Activated CD8-positive, alpha-beta memory T cell treated with anti-CD3 and anti-CD28 coated beads, Interleukin-2, amount 10 ng/mL, durations not matched to agents 7 days and 5 days (primary cell): ENCODE measurements at regions not wholly inside any gene's neighbourhood (a gene's known extent, or its start where the extent isn't known, plus 50 kb on each side); places are given as distances from the start of the nearest gene placed in this dataset.
A peak's percentile ranks its signal among the peaks of the same experiment; 100 is the strongest.

ENCODE experiments used
- ATAC-seq: fragments of 150-1000 bp; cut with Tn5 transposase; one replicate; pipeline ENCODE4 v1.10.0; 2021; ENCODE audit warnings: moderate library complexity
- CTCF ChIA-PET: fragments of 350-600 bp; sonication (Branson Sonifier 250); formaldehyde crosslinking; loops from one replicate; lab custom pipeline; 2021; ENCODE audit warnings: antibody characterized with exemption; lab: Charles Lee
- DNase-seq: peaks from one replicate; pipeline ENCODE4 v3.0.0-alpha.2; 2020
- H3K27ac Mint-ChIP-seq: one replicate; pipeline ENCODE4 v1.8.0; 2021; ENCODE audit warnings: mild to moderate bottlenecking, mixed read lengths
- H3K27me3 Mint-ChIP-seq: one replicate; pipeline ENCODE4 v1.8.0; 2021; ENCODE audit warnings: mixed read lengths
- H3K36me3 Mint-ChIP-seq: one replicate; pipeline ENCODE4 v1.8.0; 2021; ENCODE audit warnings: mild to moderate bottlenecking, mixed read lengths
- H3K4me1 Mint-ChIP-seq: one replicate; pipeline ENCODE4 v1.8.0; 2021; ENCODE audit warnings: mixed read lengths
- H3K4me3 Mint-ChIP-seq: one replicate; pipeline ENCODE4 v1.8.0; 2021; ENCODE audit warnings: mild to moderate bottlenecking, moderate library complexity, mixed read lengths
- H3K9me3 Mint-ChIP-seq: one replicate; pipeline ENCODE4 v1.8.0; 2022; ENCODE audit warnings: low read depth, mixed read lengths

DNA sequence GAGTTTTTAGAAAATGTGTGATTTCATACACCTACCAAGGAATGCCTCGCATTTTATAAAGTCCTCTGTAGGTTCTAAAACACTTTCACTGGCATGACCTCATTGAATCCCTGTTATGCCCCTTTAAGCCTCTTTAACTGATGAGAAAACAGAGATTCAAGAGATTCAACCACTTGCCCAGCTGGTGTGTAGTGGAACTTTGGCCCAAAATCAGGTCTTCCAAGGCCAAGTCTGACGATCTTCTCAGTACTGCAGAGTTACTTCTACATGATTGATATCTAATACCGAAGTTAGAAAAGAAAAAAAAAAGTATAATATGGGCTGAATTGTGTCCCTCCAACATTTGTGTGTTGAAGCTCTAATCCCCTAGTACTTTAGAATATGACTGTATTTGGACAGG, 202.0 kb downstream of the WDR11 start:
- CTCF ChIA-PET = no interaction called here

DNA sequence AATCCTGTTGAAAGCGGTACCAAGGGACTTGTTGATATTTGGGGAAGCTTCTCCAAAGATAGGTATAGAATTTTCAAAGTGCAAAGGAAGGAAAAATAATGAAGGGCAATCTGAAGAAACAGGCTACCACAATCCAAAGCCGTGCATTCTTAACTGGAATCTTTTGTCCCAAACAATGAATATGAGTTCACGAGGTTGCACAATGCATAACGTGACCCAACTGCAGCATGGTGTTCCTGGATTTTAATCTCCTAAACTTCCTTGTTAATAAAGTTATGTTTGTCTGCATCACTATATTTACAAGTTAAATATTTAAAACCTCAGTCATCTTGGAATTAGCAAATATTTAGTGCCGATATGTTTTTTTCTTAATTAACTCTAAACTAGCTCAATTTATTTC, 203.7 kb downstream of the WDR11 start:
- peaks cover 2% of the 10 kb centered on the region for H3K9me3 Mint-ChIP-seq
- no peak overlapping the region for H3K27ac Mint-ChIP-seq
- no peaks in the 10 kb centered on the region for H3K4me1 Mint-ChIP-seq
- no peak for DNase-seq
- CTCF ChIA-PET = interaction anchor here (1.2 kb wide), 1 partner anchor 18 kb away, joined by 3 read pairs; no protein-coding TSS in a partner anchor
- H3K4me3 Mint-ChIP-seq = no peak overlapping the region
- no peaks in the 10 kb centered on the region for H3K36me3 Mint-ChIP-seq
- no peak for ATAC-seq
- H3K27me3 Mint-ChIP-seq = no peaks in the 10 kb centered on the region

More for the DNA sequence above, 202.0 kb downstream of the WDR11 start:
- H3K27me3 Mint-ChIP-seq = no peaks in the 10 kb centered on the region
- no peak for ATAC-seq
- no peaks in the 10 kb centered on the region for H3K36me3 Mint-ChIP-seq
- peaks cover 2% of the 10 kb centered on the region for H3K9me3 Mint-ChIP-seq
- DNase-seq = no peak
- no peaks in the 10 kb centered on the region for H3K4me1 Mint-ChIP-seq
- no peak overlapping the region for H3K4me3 Mint-ChIP-seq
- H3K27ac Mint-ChIP-seq = no peak overlapping the region

DNA sequence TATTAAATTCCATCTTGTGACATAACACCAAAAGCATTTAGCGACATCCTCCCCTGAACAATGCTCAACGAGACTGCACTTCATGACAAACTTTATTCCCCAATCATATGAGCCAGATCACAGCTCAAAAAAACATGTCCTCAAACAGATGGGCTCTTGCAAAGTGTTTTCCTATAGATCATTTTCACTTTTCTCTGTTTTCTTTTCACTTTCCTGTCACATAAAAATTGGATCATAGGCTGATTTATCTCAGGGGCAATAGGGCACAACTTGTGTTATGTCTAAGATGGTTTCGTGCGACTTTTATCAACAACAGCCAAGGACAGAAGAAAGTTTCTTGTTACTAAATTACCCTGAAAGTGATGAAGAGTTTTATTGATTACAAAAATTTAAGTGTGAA, 206.1 kb downstream of the WDR11 start:
- H3K27me3 Mint-ChIP-seq = no peaks in the 10 kb centered on the region
- no peak for ATAC-seq
- no peak overlapping the region for H3K4me3 Mint-ChIP-seq
- CTCF ChIA-PET = no interaction called here
- no peaks in the 10 kb centered on the region for H3K4me1 Mint-ChIP-seq
- H3K36me3 Mint-ChIP-seq = no peaks in the 10 kb centered on the region
- no peak for DNase-seq
- no peak overlapping the region for H3K27ac Mint-ChIP-seq
- H3K9me3 Mint-ChIP-seq = peaks cover 2% of the 10 kb centered on the region

DNA sequence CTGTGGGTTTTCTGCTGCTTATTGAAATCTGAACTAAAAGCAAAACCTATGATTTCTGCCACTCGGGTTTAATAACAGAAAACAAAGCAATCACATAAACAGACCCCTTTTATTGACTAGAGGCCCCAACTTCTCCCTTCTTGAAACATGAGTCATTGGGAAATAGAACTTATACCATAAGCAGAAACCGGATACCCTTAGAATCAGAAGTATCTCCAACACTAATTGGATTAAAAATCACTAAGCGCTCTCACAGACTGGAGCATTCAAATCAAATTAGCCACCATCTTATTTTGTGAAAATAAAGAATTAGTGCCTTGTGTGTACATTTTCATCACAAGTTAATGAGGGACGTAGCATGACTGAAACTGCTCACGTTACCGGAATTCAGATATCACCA, 206.9 kb downstream of the WDR11 start:
- H3K4me1 Mint-ChIP-seq = no peaks in the 10 kb centered on the region
- no peak overlapping the region for H3K4me3 Mint-ChIP-seq
- ATAC-seq (no peak), DNase-seq (no peak)
- H3K9me3 Mint-ChIP-seq = peaks cover 2% of the 10 kb centered on the region
- CTCF ChIA-PET = no interaction called here
- H3K27me3 Mint-ChIP-seq = no peaks in the 10 kb centered on the region
- no peaks in the 10 kb centered on the region for H3K36me3 Mint-ChIP-seq
- no peak overlapping the region for H3K27ac Mint-ChIP-seq

DNA sequence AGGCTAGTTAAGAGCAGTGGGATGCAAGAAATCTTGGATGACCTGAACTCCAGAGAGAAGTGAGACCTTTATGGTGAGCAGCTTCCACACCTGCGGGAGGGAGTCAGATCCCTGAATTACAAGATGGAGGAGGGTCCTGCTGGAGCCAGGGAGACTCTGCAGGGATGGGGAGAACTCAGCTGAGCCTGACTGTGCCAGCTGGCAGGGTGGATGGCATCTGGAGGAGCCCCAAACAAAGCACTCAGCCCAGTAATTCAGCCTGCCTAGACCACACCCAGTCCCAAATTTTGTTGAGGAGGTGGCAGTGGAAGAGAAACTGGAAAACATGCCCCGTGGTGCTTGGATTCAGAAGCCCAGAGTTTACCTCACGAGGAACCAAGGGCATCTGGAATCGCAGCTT, 208.2 kb downstream of the WDR11 start:
- H3K36me3 Mint-ChIP-seq = no peaks in the 10 kb centered on the region
- H3K27me3 Mint-ChIP-seq = no peaks in the 10 kb centered on the region
- no peak overlapping the region for H3K4me3 Mint-ChIP-seq
- CTCF ChIA-PET = no interaction called here
- no peaks in the 10 kb centered on the region for H3K4me1 Mint-ChIP-seq
- no peak for ATAC-seq
- no peak overlapping the region for H3K27ac Mint-ChIP-seq
- no peak for DNase-seq
- no peaks in the 10 kb centered on the region for H3K9me3 Mint-ChIP-seq

DNA sequence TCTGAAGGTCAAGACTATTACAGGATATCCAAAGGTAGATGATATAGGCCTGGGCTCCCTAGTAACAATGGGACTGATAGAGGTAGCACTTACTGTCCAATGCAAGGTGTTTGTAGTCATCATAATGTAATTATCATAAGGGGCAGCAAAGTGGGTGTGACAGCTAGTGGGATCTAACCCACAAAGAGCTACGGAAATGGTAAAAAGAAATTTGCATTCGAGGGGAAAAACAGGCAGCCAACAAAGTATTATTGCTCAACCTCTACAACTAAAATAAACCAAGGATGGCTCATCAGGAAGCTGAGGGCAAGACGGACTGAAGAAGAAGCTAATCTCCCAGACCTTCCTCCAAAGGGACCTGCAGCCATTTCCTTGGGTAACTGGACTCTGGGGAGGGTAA, 211.0 kb downstream of the WDR11 start:
- CTCF ChIA-PET = no interaction called here
- Mint-ChIP-seq H3K4me1 (no peaks in the 10 kb centered on the region), H3K36me3 (no peaks in the 10 kb centered on the region), H3K4me3 (no peak overlapping the region), H3K27me3 (no peaks in the 10 kb centered on the region), H3K27ac (no peak overlapping the region), H3K9me3 (no peaks in the 10 kb centered on the region)
- ATAC-seq (no peak), DNase-seq (no peak)

DNA sequence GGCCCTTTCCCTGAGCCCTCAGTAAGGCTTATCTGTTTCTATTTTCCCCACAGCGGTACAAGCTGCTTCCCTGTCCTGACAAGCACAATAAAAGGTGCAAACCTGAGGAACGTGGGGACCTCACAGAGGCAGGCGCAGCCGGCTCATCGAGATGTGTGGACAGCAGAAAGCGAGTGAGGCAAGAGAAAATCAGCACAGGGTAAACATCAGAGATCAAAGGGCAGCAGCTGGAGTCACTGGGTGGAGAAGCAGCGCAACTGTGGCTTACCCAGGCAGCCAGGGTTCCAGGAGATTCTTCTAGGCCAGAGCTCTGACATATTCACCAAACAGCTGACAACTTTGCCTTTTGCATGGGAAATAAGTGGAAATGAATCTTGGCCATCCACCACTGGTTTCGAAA, 212.6 kb downstream of the WDR11 start:
- CTCF ChIA-PET = no interaction called here
- peaks cover 2% of the 10 kb centered on the region for H3K4me1 Mint-ChIP-seq

DNA sequence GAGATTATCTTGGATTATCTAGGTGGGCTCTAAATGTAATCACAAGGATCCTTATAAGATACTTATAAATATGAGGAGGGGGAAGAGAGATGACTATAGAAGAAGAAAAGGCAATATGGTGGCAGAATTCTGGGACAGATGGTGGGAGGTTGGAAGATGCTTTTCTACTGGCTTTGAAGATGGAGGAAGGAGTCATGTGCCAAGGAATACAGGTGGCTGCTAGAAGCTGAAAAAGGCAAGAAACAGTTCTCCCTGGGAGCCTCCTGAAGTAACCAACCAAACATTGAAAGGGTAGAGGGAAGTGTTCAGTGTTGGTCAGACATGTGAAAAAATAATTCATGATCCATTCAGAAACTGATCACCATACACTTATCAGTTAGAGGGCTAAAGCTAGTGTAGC, 213.3 kb downstream of the WDR11 start:
- CTCF ChIA-PET = no interaction called here
- no peaks in the 10 kb centered on the region for H3K36me3 Mint-ChIP-seq

More for the DNA sequence above, 212.6 kb downstream of the WDR11 start:
- Mint-ChIP-seq H3K4me3 (no peak overlapping the region), H3K27me3 (no peaks in the 10 kb centered on the region), H3K36me3 (no peaks in the 10 kb centered on the region), H3K27ac (no peak overlapping the region), H3K9me3 (no peaks in the 10 kb centered on the region)
- DNase-seq = no peak
- no peak for ATAC-seq

DNA sequence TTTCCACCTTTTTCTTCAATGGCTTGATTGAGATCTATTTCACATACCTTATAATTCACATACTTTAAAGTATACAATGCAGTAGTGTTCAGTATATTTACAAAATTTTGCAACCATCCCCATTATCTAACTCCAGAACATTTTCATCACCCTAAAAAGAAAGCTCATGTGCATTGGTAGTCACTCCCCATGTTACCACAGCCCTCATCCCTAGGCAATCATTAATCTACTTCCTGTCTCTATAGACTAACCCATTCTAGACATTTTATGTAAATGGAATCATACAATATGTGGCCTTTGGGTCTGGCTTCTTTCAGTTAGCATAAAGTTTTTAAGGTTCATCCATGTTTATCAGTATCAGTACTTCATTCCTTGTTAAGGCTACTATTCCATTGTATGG, 214.2 kb downstream of the WDR11 start:
- DNase-seq = no peak
- Mint-ChIP-seq H3K4me1 (peaks cover 11% of the 10 kb centered on the region), H3K27me3 (no peaks in the 10 kb centered on the region), H3K9me3 (no peaks in the 10 kb centered on the region), H3K36me3 (no peaks in the 10 kb centered on the region), H3K27ac (no peak overlapping the region), H3K4me3 (no peak overlapping the region)
- CTCF ChIA-PET = no interaction called here
- no peak for ATAC-seq

More for the DNA sequence above, 213.3 kb downstream of the WDR11 start:
- Mint-ChIP-seq H3K4me1 (peaks cover 8% of the 10 kb centered on the region), H3K4me3 (no peak overlapping the region), H3K27ac (no peak overlapping the region), H3K9me3 (no peaks in the 10 kb centered on the region), H3K27me3 (no peaks in the 10 kb centered on the region)
- ATAC-seq (no peak), DNase-seq (no peak)

DNA sequence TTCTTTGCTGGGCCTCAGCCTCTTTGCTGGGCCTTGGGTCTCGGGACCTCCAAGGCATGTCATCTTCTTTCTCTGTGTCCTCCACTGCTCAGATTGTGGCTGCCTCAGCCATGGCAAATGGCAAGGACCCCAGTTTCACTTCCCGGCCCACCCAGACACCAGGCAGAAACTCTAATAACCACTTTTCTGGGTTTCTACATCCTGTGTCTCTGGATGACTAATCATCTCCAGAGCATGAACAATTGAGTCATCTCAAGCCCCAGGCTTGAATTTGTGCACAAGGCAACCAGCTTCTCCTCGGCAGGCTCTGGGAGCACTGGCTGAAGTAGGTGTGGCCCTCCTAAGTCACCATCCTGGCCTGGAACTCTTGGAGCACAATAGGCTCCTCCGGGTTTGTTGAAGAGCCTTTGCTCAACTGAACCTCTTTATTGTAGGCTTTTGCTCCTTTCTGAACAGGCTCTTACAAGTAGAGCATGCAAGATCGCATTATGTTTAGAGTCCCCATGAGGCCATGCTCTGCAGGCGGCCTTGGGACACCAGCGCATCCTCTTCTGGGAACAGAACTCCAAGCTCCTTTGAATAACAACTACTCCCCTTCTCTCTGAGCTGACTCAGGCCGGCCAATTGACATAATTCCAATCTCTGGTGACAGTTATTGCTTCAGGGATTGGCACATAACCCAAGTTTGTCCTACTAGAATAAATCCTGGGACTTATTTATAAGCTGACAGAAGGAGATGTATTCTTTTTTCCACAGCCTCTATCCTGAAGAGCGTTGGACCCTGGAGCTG, 218.1 kb downstream of the WDR11 start:
- H3K4me1 Mint-ChIP-seq = peaks cover 11% of the 10 kb centered on the region
- DNase-seq (peak; percentile 52), ATAC-seq (peak; percentile 76)
- no peaks in the 10 kb centered on the region for H3K9me3 Mint-ChIP-seq
- H3K36me3 Mint-ChIP-seq = no peaks in the 10 kb centered on the region
- CTCF ChIA-PET = no interaction called here
- no peaks in the 10 kb centered on the region for H3K27me3 Mint-ChIP-seq
- H3K4me3 Mint-ChIP-seq = no peak overlapping the region
- no peak overlapping the region for H3K27ac Mint-ChIP-seq

DNA sequence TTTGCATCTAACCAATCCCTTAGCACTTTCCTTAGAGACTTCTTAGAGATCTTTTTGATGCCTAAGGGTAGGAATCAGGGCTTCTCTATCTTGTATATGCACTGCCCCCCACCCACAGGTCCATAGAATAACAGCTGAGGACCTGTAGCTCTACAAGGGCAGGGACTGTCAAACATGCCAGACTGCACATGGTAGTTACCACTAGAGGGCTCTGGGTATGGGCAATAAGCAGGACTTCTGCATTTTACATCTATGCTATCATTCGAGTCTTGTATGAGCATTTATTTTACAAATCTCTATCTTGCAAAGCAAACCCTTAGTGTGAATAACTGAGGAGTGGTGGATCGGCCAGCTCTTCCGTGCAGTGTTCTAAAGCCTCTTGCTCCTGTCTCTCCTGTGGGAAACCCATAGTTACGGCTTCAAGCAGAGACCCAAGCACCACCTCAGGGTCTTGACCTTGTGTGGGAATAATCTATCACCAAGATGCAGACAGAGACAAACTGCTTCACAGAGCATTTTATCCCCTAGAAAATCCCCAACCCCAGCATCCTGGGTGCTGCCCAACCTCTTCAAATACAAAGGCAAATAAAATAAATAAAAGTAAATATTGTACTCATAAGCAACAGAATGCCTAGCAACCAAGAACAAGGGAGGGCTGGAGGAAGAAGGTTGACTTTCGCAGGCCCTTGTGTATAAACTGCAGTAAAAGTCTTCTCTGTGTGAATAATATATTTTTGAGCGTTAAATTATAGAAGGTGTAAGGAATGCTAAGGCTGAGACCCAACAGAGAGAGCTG, 219.3 kb downstream of the WDR11 start:
- H3K4me1 Mint-ChIP-seq = peaks cover 11% of the 10 kb centered on the region
- ATAC-seq (no peak), DNase-seq (no peak)
- CTCF ChIA-PET = no interaction called here
- no peaks in the 10 kb centered on the region for H3K27me3 Mint-ChIP-seq
- no peak overlapping the region for H3K4me3 Mint-ChIP-seq
- no peak overlapping the region for H3K27ac Mint-ChIP-seq
- no peaks in the 10 kb centered on the region for H3K36me3 Mint-ChIP-seq
- H3K9me3 Mint-ChIP-seq = no peaks in the 10 kb centered on the region

DNA sequence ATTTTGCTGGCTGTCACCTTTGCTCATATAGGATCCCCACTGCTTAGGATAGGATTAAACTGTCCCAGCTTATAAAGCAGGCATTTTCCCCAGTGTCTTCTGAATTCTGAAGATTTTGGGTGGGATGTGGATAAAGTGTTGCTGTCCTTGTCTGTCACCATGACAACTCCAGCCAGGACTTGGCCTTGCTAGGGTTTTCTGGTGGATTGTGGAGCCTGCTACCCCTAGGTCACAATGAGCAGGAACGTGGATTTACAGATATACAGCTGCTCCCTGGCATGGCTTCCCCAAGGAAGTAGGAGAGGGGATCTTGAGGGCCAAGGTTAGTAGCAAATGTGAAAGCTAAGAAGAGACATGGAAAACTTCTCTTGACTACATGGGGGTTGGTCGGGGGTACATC, 220.7 kb downstream of the WDR11 start:
- H3K4me1 Mint-ChIP-seq = peaks cover 11% of the 10 kb centered on the region
- CTCF ChIA-PET = no interaction called here
- DNase-seq = no peak
- no peaks in the 10 kb centered on the region for H3K27me3 Mint-ChIP-seq
- no peak for ATAC-seq
- no peaks in the 10 kb centered on the region for H3K9me3 Mint-ChIP-seq
- H3K27ac Mint-ChIP-seq = no peak overlapping the region
- H3K36me3 Mint-ChIP-seq = no peaks in the 10 kb centered on the region
- H3K4me3 Mint-ChIP-seq = no peak overlapping the region

DNA sequence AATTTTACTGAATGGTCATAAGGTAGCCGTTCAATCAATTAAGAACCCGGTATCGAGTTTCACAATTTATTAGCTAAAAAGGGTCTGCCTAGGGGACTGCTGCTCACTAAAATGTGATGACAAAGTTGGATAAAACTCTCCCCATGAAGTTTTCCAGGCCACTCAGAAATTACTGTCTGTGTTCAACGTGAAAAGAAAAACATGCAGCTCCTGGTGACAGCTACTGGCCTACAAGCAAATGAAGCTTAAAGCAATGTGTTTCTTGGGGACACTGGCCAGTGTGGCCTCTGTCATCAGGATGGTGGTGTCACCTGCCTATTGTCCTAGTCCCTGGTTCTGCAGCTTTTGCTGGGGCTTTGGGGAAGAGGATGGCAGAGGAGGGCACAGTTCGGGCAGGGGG, 222.6 kb downstream of the WDR11 start:
- Mint-ChIP-seq H3K4me3 (no peak overlapping the region), H3K36me3 (no peaks in the 10 kb centered on the region), H3K27me3 (no peaks in the 10 kb centered on the region), H3K9me3 (no peaks in the 10 kb centered on the region), H3K4me1 (peaks cover 9% of the 10 kb centered on the region), H3K27ac (no peak overlapping the region)
- no peak for ATAC-seq
- DNase-seq = no peak
- CTCF ChIA-PET = no interaction called here
